Fibroblast of pulmonary artery (primary cell): ENCODE measurements at regions not wholly inside any gene's neighbourhood (a gene's known extent, or its start where the extent isn't known, plus 50 kb on each side); places are given as distances from the start of the nearest gene placed in this dataset.
"Not testable (repeated sequence)": the region's sequence is repeated elsewhere in the genome, so short reads cannot be mapped to it uniquely, and the experiment has no call there.

Source experiments
- DNase-seq: peaks from one replicate; pipeline ENCODE4 v3.0.0-alpha.2; 2010; ENCODE audit warnings: low read depth
- H3K4me3 ChIP-seq: replicated peaks from 2 replicates; pipeline ENCODE4 v1.5.1; 2011; ENCODE audit warnings: low read depth, mild to moderate bottlenecking, control low read depth, low read length, moderate library complexity
- CTCF ChIP-seq: IDR thresholded peaks from 2 replicates; pipeline ENCODE4 v1.5.1; 2011; ENCODE audit warnings: mild to moderate bottlenecking, control low read depth, low read length, inconsistent platforms; ENCODE audit errors: missing control alignments

- no peak for TF ChIP-seq CTCF
- DNase-seq: no peak
- H3K4me3 ChIP-seq: no peak overlapping the region
Measured at GRCh38 chr2:95670686-95671085, 78.9 kb downstream of the TRIM43 start.

- DNase-seq, H3K4me3 ChIP-seq: not testable (repeated sequence)
Measured at GRCh38 chr2:95671171-95671570, 79.4 kb downstream of the TRIM43 start.

- not testable (repeated sequence) for DNase-seq, H3K4me3 ChIP-seq
Measured at GRCh38 chr2:95671992-95672391, 80.2 kb downstream of the TRIM43 start.

GRCh38 chr2:95672500-95672899 lies 80.7 kb downstream of the TRIM43 start:
- not testable (repeated sequence) for DNase-seq, H3K4me3 ChIP-seq

- no peak overlapping the region for H3K4me3 ChIP-seq
- TF ChIP-seq CTCF: no peak
- no peak for DNase-seq
Measured at GRCh38 chr2:95674186-95674585, 82.4 kb downstream of the TRIM43 start.

- not testable (repeated sequence) for DNase-seq, H3K4me3 ChIP-seq
Measured at GRCh38 chr2:95676573-95676972, 84.8 kb downstream of the TRIM43 start.

GRCh38 chr2:95677346-95677745 lies 85.5 kb downstream of the TRIM43 start:
- TF ChIP-seq CTCF: no peak

GRCh38 chr2:95677833-95678232 lies 86.0 kb downstream of the TRIM43 start:
- H3K4me3 ChIP-seq, DNase-seq: not testable (repeated sequence)

More at GRCh38 chr2:95677346-95677745, 85.5 kb downstream of the TRIM43 start:
- no peak for DNase-seq
- no peak overlapping the region for H3K4me3 ChIP-seq

- DNase-seq: peak; percentile 14
- not testable (repeated sequence) for H3K4me3 ChIP-seq
Measured at GRCh38 chr2:95681158-95681557, 89.4 kb downstream of the TRIM43 start.

- not testable (repeated sequence) for H3K4me3 ChIP-seq
- DNase-seq: peak; percentile 79
Measured at GRCh38 chr2:95681589-95682081, 89.8 kb downstream of the TRIM43 start.

GRCh38 chr2:95682889-95683517 lies 91.2 kb downstream of the TRIM43 start:
- DNase-seq: not testable (repeated sequence)
- H3K4me3 ChIP-seq: peak overlapping the region; percentile 51
